ENCODE measurements at regions not wholly inside any gene's neighbourhood (a gene's known extent, or its start where the extent isn't known, plus 50 kb on each side); places are given as distances from the start of the nearest gene placed in this dataset.

DNA sequence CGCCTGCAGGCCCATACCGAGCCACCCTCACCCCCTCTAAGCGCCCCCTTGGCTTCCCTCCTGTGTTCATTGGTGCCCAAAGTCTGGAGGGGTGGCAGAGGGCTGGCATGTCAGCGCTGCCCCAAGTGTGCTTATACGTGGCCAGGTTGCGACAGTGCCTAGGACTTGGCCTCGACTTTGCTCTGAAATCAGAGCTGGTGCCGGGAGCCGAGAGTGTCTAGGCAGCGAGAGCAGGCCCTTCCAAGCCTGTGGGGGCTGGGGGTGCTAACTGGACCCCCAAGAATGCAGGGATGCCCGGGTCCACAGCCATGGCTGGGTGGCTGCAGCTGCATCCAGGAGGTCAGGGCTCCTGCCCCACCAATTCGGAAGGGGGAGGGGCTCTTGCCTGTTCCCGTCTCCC lies 95.6 kb upstream of the MGAT5 start:
- Histone ChIP-seq H3K4me3 (ENCODE audit: extremely low read depth in 1 of 4, insufficient read depth in 2 of 4, low read depth in 3 of 4, low read length in 4 of 4) (no peak overlapping the region), H3K56ac (replicated peaks; ENCODE audit: insufficient read length, low read depth, low read length) (no peak overlapping the region), H4K91ac (replicated peaks; ENCODE audit: insufficient read length, low read length) (no peak overlapping the region), H4K5ac (ENCODE audit: insufficient read length, low read depth, low read length) (no peak overlapping the region), H2BK120ac (replicated peaks; ENCODE audit: low read depth, low read length) (no peak overlapping the region), H3K9me3 (ENCODE audit: insufficient read depth in 2 of 2, low read depth in 1 of 2, low read length in 1 of 2) (no peaks in the 10 kb centered on the region), H3K4me1 (replicated peaks in 1 of 4; ENCODE audit: control insufficient read depth in 3 of 4, insufficient read depth in 4 of 4, low read length in 3 of 4) (peaks cover 9 to 29% (median 18%) of the 10 kb centered on the region in 4 experiments), H3K79me1 (ENCODE audit: low read depth, low read length) (peaks cover 17% of the 10 kb centered on the region), H3K4me2 (ENCODE audit: insufficient read depth in 1 of 2, low read depth in 2 of 2, low read length in 2 of 2) (no peak overlapping the region), H3K27me3 (replicated peaks in 1 of 4; ENCODE audit: control insufficient read depth in 3 of 4, extremely low read depth in 1 of 4, insufficient read depth in 3 of 4, low read length in 3 of 4) (no peaks in the 10 kb centered on the region), H2BK5ac (ENCODE audit: low read depth, low read length) (no peak overlapping the region), H3K23me2 (ENCODE audit: low read depth, low read length) (no peaks in the 10 kb centered on the region), H3K9ac (replicated peaks in 1 of 4; ENCODE audit: extremely low read depth in 1 of 4, low read depth in 3 of 4, low read length in 3 of 4) (no peak overlapping the region), H3K27ac (ENCODE audit: low read depth, low read length) (no peak overlapping the region), H3K18ac (ENCODE audit: extremely low read depth, low read length) (no peak overlapping the region), H3K23ac (ENCODE audit: insufficient read length) (no peak overlapping the region), H2AFZ (ENCODE audit: low read length) (no peak overlapping the region), H4K20me1 (replicated peaks in 1 of 2; ENCODE audit: control insufficient read depth in 1 of 2, insufficient read depth in 2 of 2, low read length in 2 of 2) (peaks cover 4 to 5% of the 10 kb centered on the region in 2 experiments), H2BK20ac (ENCODE audit: low read length) (no peak overlapping the region), H3K36me3 (ENCODE audit: control insufficient read depth in 2 of 4, insufficient read depth in 4 of 4, low read length in 3 of 4) (peaks cover 0 to 2% (median 1%) of the 10 kb centered on the region in 4 experiments; a peak in 1 of 8 replicates), H3K4ac (replicated peaks; ENCODE audit: insufficient read length, low read depth, low read length) (no peak overlapping the region), H2BK12ac (ENCODE audit: low read depth, low read length) (no peak overlapping the region), H2AK5ac (ENCODE audit: low read depth, low read length) (no peak overlapping the region), H2BK15ac (ENCODE audit: low read length) (no peak overlapping the region), H3K79me2 (ENCODE audit: control insufficient read depth in 1 of 2, insufficient read depth in 2 of 2, low read length in 2 of 2) (peaks cover 0 to 88% of the 10 kb centered on the region in 2 experiments; a peak in 3 of 4 replicates), H4K8ac (ENCODE audit: extremely low read depth, insufficient read depth, low read length) (no peak overlapping the region), H3K14ac (ENCODE audit: insufficient read length) (no peak overlapping the region)
- ChIA-PET POLR2A (ENCODE audit: partially characterized antibody) (interaction anchor here (0.8 to 1.5 kb wide), 2 partner anchors 9 to 15 kb away, joined by 3 read pairs; no protein-coding TSS in a partner anchor), CTCF (ENCODE audit: partially characterized antibody) (interaction anchor here (0.8 to 3.3 kb wide), 5 partner anchors 9 to 75 kb away, joined by 3 to 14 read pairs (median 3); no protein-coding TSS in a partner anchor)
- FAIRE-seq (no peak), DNase-seq (ENCODE audit: low read depth in 1 of 2, low spot score in 2 of 2) (no peak)
- TF ChIP-seq TBP (IDR thresholded peaks at IDR 0.05; ENCODE audit: low read depth, low read length) (no peak), RFX5 (IDR thresholded peaks at IDR 0.05; ENCODE audit: borderline replicate concordance, low read depth, low read length) (no peak), FOSL1 (IDR thresholded peaks at IDR 0.05; ENCODE audit: insufficient read depth, low read depth, low read length) (no peak), ASH2L (IDR thresholded peaks at IDR 0.05; ENCODE audit: low read length) (no peak), RXRA (IDR thresholded peaks at IDR 0.05; ENCODE audit: insufficient read depth, low read depth, low read length) (no peak), SUZ12 (IDR thresholded peaks at IDR 0.05; ENCODE audit: low read length) (no peak)
- TF ChIP-seq, protein P1, sequence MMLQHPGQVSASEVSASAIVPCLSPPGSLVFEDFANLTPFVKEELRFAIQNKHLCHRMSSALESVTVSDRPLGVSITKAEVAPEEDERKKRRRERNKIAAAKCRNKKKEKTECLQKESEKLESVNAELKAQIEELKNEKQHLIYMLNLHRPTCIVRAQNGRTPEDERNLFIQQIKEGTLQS (IDR thresholded peaks at IDR 0.05; ENCODE audit: insufficient read depth, low read depth, low read length): no peak
- TF ChIP-seq, protein P2, sequence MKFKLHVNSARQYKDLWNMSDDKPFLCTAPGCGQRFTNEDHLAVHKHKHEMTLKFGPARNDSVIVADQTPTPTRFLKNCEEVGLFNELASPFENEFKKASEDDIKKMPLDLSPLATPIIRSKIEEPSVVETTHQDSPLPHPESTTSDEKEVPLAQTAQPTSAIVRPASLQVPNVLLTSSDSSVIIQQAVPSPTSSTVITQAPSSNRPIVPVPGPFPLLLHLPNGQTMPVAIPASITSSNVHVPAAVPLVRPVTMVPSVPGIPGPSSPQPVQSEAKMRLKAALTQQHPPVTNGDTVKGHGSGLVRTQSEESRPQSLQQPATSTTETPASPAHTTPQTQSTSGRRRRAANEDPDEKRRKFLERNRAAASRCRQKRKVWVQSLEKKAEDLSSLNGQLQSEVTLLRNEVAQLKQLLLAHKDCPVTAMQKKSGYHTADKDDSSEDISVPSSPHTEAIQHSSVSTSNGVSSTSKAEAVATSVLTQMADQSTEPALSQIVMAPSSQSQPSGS (IDR thresholded peaks at IDR 0.05; ENCODE audit: low read length): no peak
- 90% methylated on average over 9 of the region's 13 CpGs; no CpG with 5 or more reads in 1 of the 2 experiments for WGBS, 2 experiments (ENCODE audit: extremely low coverage in 1 of 2, insufficient coverage in 1 of 2, insufficient read length in 1 of 2, insufficient replicate concordance in 2 of 2, low coverage in 1 of 2, low lambda C conversion rate in 2 of 2, missing lambda C conversion rate in 1 of 2)

All from H1 (cell line).